Liver (tissue), 8 donors: ENCODE measurements at regions not wholly inside any gene's neighbourhood (a gene's known extent, or its start where the extent isn't known, plus 50 kb on each side); places are given as distances from the start of the nearest gene placed in this dataset.

ENCODE experiments used
- DNase-seq: peaks from one replicate; pipeline ENCODE4 v3.0.0-alpha.2; 2017; ENCODE audit warnings: low spot score
- H3K27ac ChIP-seq, 2 donors: one replicate each; pipeline ENCODE4 v1.7.0; 2013; ENCODE audit warnings: inconsistent platforms in 2 of 2, low read length in 2 of 2, control low read depth in 1 of 2, low read depth in 1 of 2, mild to moderate bottlenecking in 1 of 2
- H3K27me3 ChIP-seq, 4 donors: one replicate each; pipeline versions ENCODE4 v1.6.1 to v1.7.0; 2013; ENCODE audit warnings: low read length in 3 of 4, inconsistent platforms in 1 of 4, mild to moderate bottlenecking in 1 of 4, moderate library complexity in 1 of 4; ENCODE audit not compliant: control insufficient read depth in 4 of 4, insufficient read depth in 4 of 4
- H3K36me3 ChIP-seq, 4 donors: one replicate each; pipeline versions ENCODE4 v1.6.1 to v1.7.0; 2013; ENCODE audit warnings: low read length in 3 of 4, mild to moderate bottlenecking in 3 of 4, low read depth in 1 of 4, moderate library complexity in 1 of 4; ENCODE audit not compliant: control insufficient read depth in 4 of 4, insufficient read depth in 3 of 4
- H3K4me1 ChIP-seq, 4 donors: one replicate each; pipeline versions ENCODE4 v1.6.1 to v1.7.0; 2013; ENCODE audit warnings: low read length in 3 of 4, mild to moderate bottlenecking in 3 of 4, moderate library complexity in 1 of 4; ENCODE audit not compliant: control insufficient read depth in 4 of 4, insufficient read depth in 4 of 4
- H3K4me3 ChIP-seq, 3 donors: one replicate each; pipeline versions ENCODE4 v1.6.1 to v1.7.0; 2013; ENCODE audit warnings: low read length in 3 of 3, control low read depth in 1 of 3, low read depth in 1 of 3, mild to moderate bottlenecking in 1 of 3
- H3K9ac ChIP-seq, 2 donors: one replicate each; pipeline ENCODE4 v1.7.0; 2013; ENCODE audit warnings: low read length in 2 of 2, mild to moderate bottlenecking in 2 of 2, moderate library complexity in 2 of 2, control low read depth in 1 of 2, low read depth in 1 of 2
- H3K9me3 ChIP-seq, 4 donors: one replicate each; pipeline versions ENCODE4 v1.6.1 to v1.7.0; 2013; ENCODE audit warnings: low read length in 3 of 4; ENCODE audit not compliant: control insufficient read depth in 4 of 4
- ATF3 ChIP-seq: IDR thresholded peaks from 2 replicates; pipeline ENCODE4 v1.6.1; 2016; ENCODE audit warnings: antibody characterized with exemption
- CTCF ChIP-seq: fragments of 150-350 bp; IDR thresholded peaks from 2 replicates; pipeline ENCODE4 v1.5.1; 2017; ENCODE audit warnings: improper control_type of control experiment, low read depth, low read length; ENCODE audit not compliant: missing input control
- EGR1 ChIP-seq, 2 donors: IDR thresholded peaks; 2 replicates each; pipeline ENCODE4 v1.6.1; 2016 to 2018; ENCODE audit warnings: antibody characterized with exemption in 2 of 2, low read depth in 2 of 2
- FOXA1 ChIP-seq: IDR thresholded peaks from 2 replicates; pipeline ENCODE4 v1.6.1; 2016; ENCODE audit warnings: antibody characterized with exemption
- FOXA2 ChIP-seq: IDR thresholded peaks from 2 replicates; pipeline ENCODE4 v1.6.1; 2016; ENCODE audit warnings: antibody characterized with exemption
- GABPA ChIP-seq, 2 donors: IDR thresholded peaks in 1 of 2; conservative IDR thresholded peaks in 1 of 2; 2 replicates each; pipeline ENCODE4 v1.6.1; 2016; ENCODE audit warnings: antibody characterized with exemption in 2 of 2, mild to moderate bottlenecking in 1 of 2, moderate library complexity in 1 of 2
- HNF4A ChIP-seq, 2 donors: conservative IDR thresholded peaks; 2 replicates each; pipeline ENCODE4 v1.6.1; 2016; ENCODE audit warnings: antibody characterized with exemption in 2 of 2, mild to moderate bottlenecking in 2 of 2
- HNF4G ChIP-seq: IDR thresholded peaks from 2 replicates; pipeline ENCODE4 v1.6.1; 2016; ENCODE audit warnings: antibody characterized with exemption
- JUND ChIP-seq, 2 donors: IDR thresholded peaks; 2 replicates each; pipeline ENCODE4 v1.6.1; 2016; ENCODE audit warnings: antibody characterized with exemption in 2 of 2
- MAX ChIP-seq: IDR thresholded peaks from 2 replicates; pipeline ENCODE4 v1.6.1; 2016; ENCODE audit warnings: antibody characterized with exemption
- NR2F2 ChIP-seq: IDR thresholded peaks from 2 replicates; pipeline ENCODE4 v1.6.1; 2016; ENCODE audit warnings: antibody characterized with exemption
- RAD21 ChIP-seq, 2 donors: IDR thresholded peaks; 2 replicates each; pipeline ENCODE4 v1.6.1; 2016; ENCODE audit warnings: antibody characterized with exemption in 2 of 2, mild to moderate bottlenecking in 2 of 2
- REST ChIP-seq: IDR thresholded peaks from 2 replicates; pipeline ENCODE4 v1.6.1; 2016; ENCODE audit warnings: antibody characterized with exemption, mild to moderate bottlenecking
- RXRA ChIP-seq, 2 donors: IDR thresholded peaks; 2 replicates each; pipeline ENCODE4 v1.6.1; 2017 to 2018; ENCODE audit warnings: antibody characterized with exemption in 2 of 2, mild to moderate bottlenecking in 1 of 2
- SP1 ChIP-seq: IDR thresholded peaks from 2 replicates; pipeline ENCODE4 v1.6.1; 2018; ENCODE audit warnings: antibody characterized with exemption, mild to moderate bottlenecking
- TAF1 ChIP-seq: conservative IDR thresholded peaks from 2 replicates; pipeline ENCODE4 v1.6.1; 2016; ENCODE audit warnings: antibody characterized with exemption, mild to moderate bottlenecking
- YY1 ChIP-seq: IDR thresholded peaks from 2 replicates; pipeline ENCODE4 v1.6.1; 2016; ENCODE audit warnings: antibody characterized with exemption, mild to moderate bottlenecking
- ZBTB33 ChIP-seq: IDR thresholded peaks from 2 replicates; pipeline ENCODE4 v1.6.1; 2016; ENCODE audit warnings: antibody characterized with exemption
- WGBS: extraction: QIAGEN DNeasy Blood & Tissue Kit; methylation state at CpG from one replicate; pipeline ENCODE4 v1.1.7; 2013; 5-methylcytosine and 5-hydroxymethylcytosine counted together
- donor health status: healthy.
- donor health status: healthy.
- donor health status: healthy.
- donor health status: healthy.
- donor health status: healthy.

- Histone ChIP-seq H3K27me3 (no peaks in the 10 kb centered on the region), H3K9me3 (peaks cover 0 to 1% (median 0%) of the 10 kb centered on the region in 4 donors), H3K9ac (no peak overlapping the region), H3K36me3 (no peaks in the 10 kb centered on the region), H3K27ac (no peak overlapping the region), H3K4me1 (no peaks in the 10 kb centered on the region), H3K4me3 (no peak overlapping the region)
- 74% methylated on average over 2 of the region's 2 CpGs for WGBS
- DNase-seq: no peak
- TF ChIP-seq NR2F2: no peak
- TF ChIP-seq FOXA2: no peak
- no peak for TF ChIP-seq REST
- no peak for TF ChIP-seq HNF4G
- TF ChIP-seq ZBTB33: no peak
- no peak for TF ChIP-seq TAF1
- no peak for TF ChIP-seq JUND (IDR thresholded peaks at IDR 0.05)
- no peak for TF ChIP-seq GABPA (IDR thresholded peaks at IDR 0.05 in 1 of 2, conservative IDR thresholded peaks at IDR 0.05 in 1 of 2)
- no peak for TF ChIP-seq MAX
- no peak for TF ChIP-seq ATF3
- no peak for TF ChIP-seq YY1
- no peak for TF ChIP-seq CTCF
- no peak for TF ChIP-seq SP1
- no peak for TF ChIP-seq RAD21 (IDR thresholded peaks at IDR 0.05)
- no peak for TF ChIP-seq FOXA1
- no peak for TF ChIP-seq RXRA (IDR thresholded peaks at IDR 0.05)
- no peak for TF ChIP-seq HNF4A (conservative IDR thresholded peaks at IDR 0.05)
- no peak for TF ChIP-seq EGR1 (IDR thresholded peaks at IDR 0.05; ENCODE audit: low read depth in 2 of 2)
Measured at GRCh38 chr16:17718495-17718894, 247.7 kb upstream of the XYLT1 start.

GRCh38 chr16:17705847-17706246, 235.1 kb upstream of the XYLT1 start:
- TF ChIP-seq FOXA2 (no peak), HNF4A (conservative IDR thresholded peaks at IDR 0.05) (no peak), SP1 (no peak), CTCF (no peak), EGR1 (IDR thresholded peaks at IDR 0.05; ENCODE audit: low read depth in 2 of 2) (no peak), ATF3 (no peak), JUND (IDR thresholded peaks at IDR 0.05) (no peak), RAD21 (IDR thresholded peaks at IDR 0.05) (no peak), MAX (no peak), ZBTB33 (no peak), GABPA (IDR thresholded peaks at IDR 0.05 in 1 of 2, conservative IDR thresholded peaks at IDR 0.05 in 1 of 2) (no peak), FOXA1 (no peak)
- H3K27me3 ChIP-seq: no peaks in the 10 kb centered on the region
- no peak for DNase-seq
- H3K36me3 ChIP-seq: no peaks in the 10 kb centered on the region
- H3K27ac ChIP-seq: no peak overlapping the region
- H3K9me3 ChIP-seq: no peaks in the 10 kb centered on the region
- H3K4me3 ChIP-seq: no peak overlapping the region
- WGBS: 78% methylated on average over 4 of the region's 4 CpGs
- H3K9ac ChIP-seq: no peak overlapping the region
- no peaks in the 10 kb centered on the region for H3K4me1 ChIP-seq
